HFFc6 (cell line): ENCODE measurements at regions not wholly inside any gene's neighbourhood (a gene's known extent, or its start where the extent isn't known, plus 50 kb on each side); places are given as distances from the start of the nearest gene placed in this dataset.

ENCODE experiments used
- DNase-seq: peaks from one replicate; pipeline ENCODE4 v3.0.0-alpha.2; 2018
- H3K27ac Mint-ChIP-seq: 2 replicates; pipeline ENCODE4 v1.8.0; 2020; ENCODE audit warnings: mild to moderate bottlenecking, mixed read lengths
- H3K27me3 Mint-ChIP-seq: 2 replicates; pipeline ENCODE4 v1.8.0; 2021; ENCODE audit warnings: mild to moderate bottlenecking, moderate library complexity, mixed read lengths; ENCODE audit not compliant: insufficient read depth
- H3K36me3 Mint-ChIP-seq: 2 replicates; pipeline ENCODE4 v1.8.0; 2021; ENCODE audit warnings: low read depth, mixed read lengths
- H3K4me1 Mint-ChIP-seq: 2 replicates; pipeline ENCODE4 v1.8.0; 2020; ENCODE audit warnings: low read depth, mixed read lengths
- H3K4me3 Mint-ChIP-seq: 2 replicates; pipeline ENCODE4 v1.8.0; 2020; ENCODE audit warnings: mild to moderate bottlenecking, moderate library complexity, mixed read lengths
- H3K9me3 Mint-ChIP-seq: 2 replicates; pipeline ENCODE4 v1.8.0; 2020; ENCODE audit warnings: mild to moderate bottlenecking, mixed read lengths
- CTCF ChIP-seq: fragments of 200-600 bp; sonication (generic); IDR thresholded peaks from 2 replicates; pipeline ENCODE4 v1.5.0; 2021; ENCODE audit warnings: antibody characterized with exemption, mild to moderate bottlenecking

- no peak for DNase-seq
- Mint-ChIP-seq H3K27me3 (no peaks in the 10 kb centered on the region), H3K36me3 (no peaks in the 10 kb centered on the region), H3K9me3 (no peaks in the 10 kb centered on the region), H3K4me3 (no peak overlapping the region), H3K27ac (no peak overlapping the region), H3K4me1 (no peaks in the 10 kb centered on the region)
- no peak for TF ChIP-seq CTCF
Measured at GRCh38 chr1:72734415-72734814, 452.1 kb upstream of the NEGR1 start.

GRCh38 chr1:72724951-72725861 is 442.9 kb upstream of the NEGR1 start:
- H3K4me3 Mint-ChIP-seq: no peak overlapping the region
- H3K9me3 Mint-ChIP-seq: no peaks in the 10 kb centered on the region
- H3K4me1 Mint-ChIP-seq: no peaks in the 10 kb centered on the region
- peaks cover 2% of the 10 kb centered on the region; the same call in 1 of the 2 replicates for H3K27me3 Mint-ChIP-seq
- TF ChIP-seq CTCF: no peak
- DNase-seq: no peak
- H3K36me3 Mint-ChIP-seq: no peaks in the 10 kb centered on the region
- no peak overlapping the region for H3K27ac Mint-ChIP-seq

- no peaks in the 10 kb centered on the region; the same call in 1 of the 2 replicates for H3K27me3 Mint-ChIP-seq
- no peak overlapping the region for H3K4me3 Mint-ChIP-seq
- H3K9me3 Mint-ChIP-seq: no peaks in the 10 kb centered on the region
- no peaks in the 10 kb centered on the region for H3K4me1 Mint-ChIP-seq
- DNase-seq: no peak
- no peaks in the 10 kb centered on the region for H3K36me3 Mint-ChIP-seq
- H3K27ac Mint-ChIP-seq: no peak overlapping the region
- TF ChIP-seq CTCF: no peak
Measured at GRCh38 chr1:72705921-72706320, 423.6 kb upstream of the NEGR1 start.

GRCh38 chr1:72704841-72705477 is 422.6 kb upstream of the NEGR1 start:
- no peaks in the 10 kb centered on the region for H3K9me3 Mint-ChIP-seq
- H3K27ac Mint-ChIP-seq: no peak overlapping the region
- no peaks in the 10 kb centered on the region for H3K36me3 Mint-ChIP-seq
- no peak for DNase-seq
- TF ChIP-seq CTCF: no peak
- H3K4me3 Mint-ChIP-seq: no peak overlapping the region
- no peaks in the 10 kb centered on the region; the same call in 1 of the 2 replicates for H3K27me3 Mint-ChIP-seq
- H3K4me1 Mint-ChIP-seq: no peaks in the 10 kb centered on the region

GRCh38 chr1:72697410-72697809 is 415.1 kb upstream of the NEGR1 start:
- Mint-ChIP-seq H3K27me3 (no peaks in the 10 kb centered on the region), H3K9me3 (peaks cover 4% of the 10 kb centered on the region; the same call in 1 of the 2 replicates), H3K4me1 (no peaks in the 10 kb centered on the region), H3K36me3 (no peaks in the 10 kb centered on the region), H3K4me3 (no peak overlapping the region), H3K27ac (no peak overlapping the region)
- DNase-seq: no peak
- TF ChIP-seq CTCF: no peak
